SK-N-SH (cell line): ENCODE measurements at regions not wholly inside any gene's neighbourhood (a gene's known extent, or its start where the extent isn't known, plus 50 kb on each side); places are given as distances from the start of the nearest gene placed in this dataset.
"Not testable (repeated sequence)": the region's sequence is repeated elsewhere in the genome, so short reads cannot be mapped to it uniquely, and the experiment has no call there.

Source experiments
- CTCF ChIA-PET: fragments of 300-600, 350-600 bp; formaldehyde crosslinking; extraction: SDS; loops from one replicate; lab custom pipeline; 2021; lab: Yijun Ruan, JAX
- POLR2A ChIA-PET: fragments of 350-600 bp; sonication (Branson Sonifier 250); formaldehyde crosslinking; extraction: SDS; loops from one replicate; lab custom pipeline; 2020; ENCODE audit warnings: antibody characterized with exemption, inconsistent platforms; lab: Yijun Ruan, JAX
- DNase-seq: peaks from one replicate; pipeline ENCODE4 v3.0.0; 2012
- H2AFZ ChIP-seq: fragments of 200-600 bp; sonication (generic); 2 replicates; pipeline ENCODE4 v1.8.1; 2016; ENCODE audit warnings: antibody characterized with exemption, mild to moderate bottlenecking, low read depth
- H3F3A ChIP-seq: fragments of 200-600 bp; sonication (generic); replicated peaks from 2 replicates; pipeline ENCODE3; 2016; ENCODE audit warnings: antibody characterized with exemption, mild to moderate bottlenecking; ENCODE audit not compliant: insufficient read depth
- H3K27ac ChIP-seq, 2 experiments: fragments of 200-500 bp in 1 of 2; fragments of 200-600 bp in 1 of 2; sonication (Bioruptor generic) in 1 of 2; sonication (generic), shearing (Covaris generic) in 1 of 2; 2 replicates each; pipeline versions ENCODE4 v1.5.1 to v1.6.1; 2014 to 2016; ENCODE audit warnings: low read depth in 2 of 2, inconsistent platforms in 1 of 2, low read length in 1 of 2, mild to moderate bottlenecking in 1 of 2, mixed read lengths in 1 of 2
- H3K27me3 ChIP-seq: fragments of 200-600 bp; sonication (generic), shearing (Covaris generic); 2 replicates; pipeline ENCODE4 v1.6.1; 2016; ENCODE audit warnings: mixed run types; ENCODE audit not compliant: insufficient read depth
- H3K36me3 ChIP-seq, 2 experiments: fragments of 200-500 bp in 1 of 2; fragments of 200-600 bp in 1 of 2; sonication (Bioruptor generic) in 1 of 2; sonication (generic) in 1 of 2; replicated peaks in 1 of 2; 2 replicates each; pipeline versions ENCODE3 to v1.5.1; 2014 to 2016; ENCODE audit warnings: low read length in 1 of 2, mild to moderate bottlenecking in 1 of 2; ENCODE audit not compliant: insufficient read depth in 2 of 2, control insufficient read depth in 1 of 2
- H3K4me1 ChIP-seq, 2 experiments: fragments of 200-500 bp in 1 of 2; fragments of 200-600 bp in 1 of 2; sonication (Bioruptor generic) in 1 of 2; sonication (generic), shearing (Covaris generic) in 1 of 2; 2 replicates each; pipeline versions ENCODE4 v1.5.1 to v1.6.1; 2014 to 2016; ENCODE audit warnings: low read depth in 1 of 2, low read length in 1 of 2, mixed run types in 1 of 2; ENCODE audit not compliant: insufficient read depth in 2 of 2, control insufficient read depth in 1 of 2
- H3K4me2 ChIP-seq: fragments of 200-600 bp; sonication (generic), shearing (Covaris generic); 2 replicates; pipeline ENCODE4 v1.6.1; 2017; ENCODE audit warnings: mixed run types
- H3K4me3 ChIP-seq, 2 experiments: fragments of 200-500 bp in 1 of 2; fragments of 200-600 bp in 1 of 2; sonication (Bioruptor generic) in 1 of 2; sonication (generic), shearing (Covaris generic) in 1 of 2; 2 replicates each; pipeline versions ENCODE4 v1.5.1 to v1.8.1; 2014 to 2016; ENCODE audit warnings: low read depth in 2 of 2, inconsistent platforms in 1 of 2, low read length in 1 of 2, mild to moderate bottlenecking in 1 of 2, mixed read lengths in 1 of 2, moderate library complexity in 1 of 2
- H3K79me2 ChIP-seq: fragments of 200-600 bp; sonication (generic); 2 replicates; pipeline ENCODE4 v1.8.1; 2017; ENCODE audit warnings: mild to moderate bottlenecking; ENCODE audit not compliant: insufficient read depth
- H3K9ac ChIP-seq: fragments of 200-600 bp; sonication (generic); 2 replicates; pipeline ENCODE4 v1.6.1; 2017; ENCODE audit warnings: mixed run types
- H3K9me2 ChIP-seq: fragments of 200-600 bp; sonication (generic); 2 replicates; pipeline ENCODE4 v1.6.1; 2017; ENCODE audit warnings: mixed run types
- H3K9me3 ChIP-seq: fragments of 200-600 bp; sonication (generic); 2 replicates; pipeline ENCODE4 v1.6.1; 2017; ENCODE audit warnings: mixed run types, mild to moderate bottlenecking, moderate library complexity
- H4K20me1 ChIP-seq: fragments of 200-600 bp; sonication (generic); 2 replicates; pipeline ENCODE4 v1.6.1; 2017; ENCODE audit warnings: mild to moderate bottlenecking, mixed run types; ENCODE audit not compliant: insufficient read depth
- CHD2 ChIP-seq: fragments of 150-350 bp; IDR thresholded peaks from 2 replicates; pipeline ENCODE4 v1.6.1; 2018; ENCODE audit warnings: low read length; ENCODE audit not compliant: partially characterized antibody
- JUND ChIP-seq: IDR thresholded peaks from 2 replicates; pipeline ENCODE4 v1.4.0; 2012
- MEF2A ChIP-seq: IDR thresholded peaks from 2 replicates; pipeline ENCODE4 v1.4.0; 2012; ENCODE audit warnings: low read depth, borderline replicate concordance
- NFIC ChIP-seq: IDR thresholded peaks from 2 replicates; pipeline ENCODE4 v1.4.0; 2012; ENCODE audit warnings: borderline replicate concordance
- POLR2AphosphoS5 ChIP-seq: IDR thresholded peaks from 2 replicates; pipeline ENCODE4 v1.6.1; 2012; ENCODE audit warnings: low read depth, low read length
- TAF1 ChIP-seq: IDR thresholded peaks from 2 replicates; pipeline ENCODE4 v1.6.1; 2012; ENCODE audit warnings: low read depth, mild to moderate bottlenecking, low read length, moderate library complexity, borderline replicate concordance
- USF2 ChIP-seq: fragments of 150-350 bp; IDR thresholded peaks from 2 replicates; pipeline ENCODE4 v1.6.1; 2017; ENCODE audit warnings: antibody characterized with exemption, low read length, low read depth, borderline replicate concordance
- WGBS: methylation state at CpG from one replicate; pipeline ENCODE4 v1.1.6; 2017; ENCODE audit warnings: low lambda C conversion rate; 5-methylcytosine and 5-hydroxymethylcytosine counted together
- TF ChIP-seq, protein P1 (sequence below): IDR thresholded peaks from 2 replicates; pipeline ENCODE4; 2012
- TF ChIP-seq, protein P2 (sequence below): fragments of 200-600 bp; sonication (generic); IDR thresholded peaks from 2 replicates; pipeline ENCODE4 v1.6.1; 2017; ENCODE audit warnings: antibody characterized with exemption, mild to moderate bottlenecking, moderate library complexity
- TF ChIP-seq, protein P3 (sequence below): IDR thresholded peaks from 2 replicates; pipeline ENCODE4 v1.4.0; 2012; ENCODE audit warnings: low read depth, borderline replicate concordance

DNA sequence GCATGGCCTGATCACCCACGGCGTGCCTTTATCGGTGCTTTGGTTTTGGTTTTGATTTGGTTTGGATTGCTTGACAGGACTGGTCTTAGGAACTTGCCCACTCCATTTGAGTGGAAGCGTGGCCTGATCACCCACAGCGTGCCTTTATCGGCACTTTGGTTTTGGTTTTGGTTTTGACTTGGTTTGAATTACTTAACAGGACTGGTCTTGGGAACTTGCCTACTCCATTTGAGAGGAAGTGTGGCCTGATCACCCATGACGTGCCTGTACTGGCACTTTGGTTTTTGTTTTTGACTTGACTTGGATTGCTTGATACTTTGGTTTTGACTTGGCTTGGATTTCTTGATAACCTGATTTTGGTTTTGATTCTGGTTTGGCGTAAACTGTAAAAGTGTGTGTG lies 115.5 kb upstream of the PGR start:
- H3K36me3 ChIP-seq, H3K27me3 ChIP-seq, H3K4me3 ChIP-seq, H3K9ac ChIP-seq, CTCF ChIA-PET, H3K9me3 ChIP-seq, H3K4me1 ChIP-seq, POLR2A ChIA-PET, H3K9me2 ChIP-seq, H3F3A ChIP-seq, DNase-seq, H4K20me1 ChIP-seq, H3K4me2 ChIP-seq, H2AFZ ChIP-seq, H3K79me2 ChIP-seq, H3K27ac ChIP-seq: not testable (repeated sequence)
- WGBS = 14% methylated on average over 2 of the region's 8 CpGs

DNA sequence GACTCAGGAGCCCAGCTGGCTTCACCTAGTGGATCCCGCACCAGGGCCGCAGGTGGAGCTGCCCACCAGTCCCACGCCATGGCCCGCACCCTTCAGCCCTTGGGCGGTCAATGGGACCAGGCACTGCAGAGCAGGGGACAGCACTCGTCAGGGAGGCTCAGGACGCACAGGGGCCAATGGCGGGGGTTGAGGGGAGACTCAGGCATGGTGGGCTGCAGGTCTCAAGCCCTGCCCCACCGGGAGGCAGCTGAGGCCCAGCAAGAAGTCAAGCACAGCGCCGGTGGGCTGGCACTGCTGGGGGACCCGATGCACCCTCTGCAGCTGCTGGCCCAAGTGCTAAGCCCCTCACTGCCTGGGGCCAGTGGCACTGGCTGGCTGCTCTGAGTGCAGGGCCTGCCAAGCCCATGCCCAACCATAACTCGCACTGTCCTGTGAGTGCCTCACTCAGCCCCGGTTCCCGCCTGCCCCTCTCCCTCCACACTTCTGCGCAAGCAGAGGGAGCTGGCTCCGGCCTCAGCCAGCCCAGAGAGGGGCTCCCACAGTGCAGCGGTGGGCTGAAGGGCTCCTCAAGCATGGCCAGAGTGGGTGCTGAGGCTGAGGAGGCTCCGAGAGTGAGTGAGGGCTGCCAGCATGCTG lies 111.7 kb upstream of the PGR start:
- H3K36me3 ChIP-seq = no peaks in the 10 kb centered on the region
- TF ChIP-seq CHD2 = no peak
- TF ChIP-seq, protein P1, sequence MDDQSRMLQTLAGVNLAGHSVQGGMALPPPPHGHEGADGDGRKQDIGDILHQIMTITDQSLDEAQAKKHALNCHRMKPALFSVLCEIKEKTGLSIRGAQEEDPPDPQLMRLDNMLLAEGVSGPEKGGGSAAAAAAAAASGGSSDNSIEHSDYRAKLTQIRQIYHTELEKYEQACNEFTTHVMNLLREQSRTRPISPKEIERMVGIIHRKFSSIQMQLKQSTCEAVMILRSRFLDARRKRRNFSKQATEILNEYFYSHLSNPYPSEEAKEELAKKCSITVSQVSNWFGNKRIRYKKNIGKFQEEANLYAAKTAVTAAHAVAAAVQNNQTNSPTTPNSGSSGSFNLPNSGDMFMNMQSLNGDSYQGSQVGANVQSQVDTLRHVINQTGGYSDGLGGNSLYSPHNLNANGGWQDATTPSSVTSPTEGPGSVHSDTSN = no peak
- TF ChIP-seq POLR2AphosphoS5 = no peak
- TF ChIP-seq MEF2A = no peak
- no peak for TF ChIP-seq NFIC
- TF ChIP-seq, protein P2, sequence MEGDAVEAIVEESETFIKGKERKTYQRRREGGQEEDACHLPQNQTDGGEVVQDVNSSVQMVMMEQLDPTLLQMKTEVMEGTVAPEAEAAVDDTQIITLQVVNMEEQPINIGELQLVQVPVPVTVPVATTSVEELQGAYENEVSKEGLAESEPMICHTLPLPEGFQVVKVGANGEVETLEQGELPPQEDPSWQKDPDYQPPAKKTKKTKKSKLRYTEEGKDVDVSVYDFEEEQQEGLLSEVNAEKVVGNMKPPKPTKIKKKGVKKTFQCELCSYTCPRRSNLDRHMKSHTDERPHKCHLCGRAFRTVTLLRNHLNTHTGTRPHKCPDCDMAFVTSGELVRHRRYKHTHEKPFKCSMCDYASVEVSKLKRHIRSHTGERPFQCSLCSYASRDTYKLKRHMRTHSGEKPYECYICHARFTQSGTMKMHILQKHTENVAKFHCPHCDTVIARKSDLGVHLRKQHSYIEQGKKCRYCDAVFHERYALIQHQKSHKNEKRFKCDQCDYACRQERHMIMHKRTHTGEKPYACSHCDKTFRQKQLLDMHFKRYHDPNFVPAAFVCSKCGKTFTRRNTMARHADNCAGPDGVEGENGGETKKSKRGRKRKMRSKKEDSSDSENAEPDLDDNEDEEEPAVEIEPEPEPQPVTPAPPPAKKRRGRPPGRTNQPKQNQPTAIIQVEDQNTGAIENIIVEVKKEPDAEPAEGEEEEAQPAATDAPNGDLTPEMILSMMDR = no peak
- TF ChIP-seq, protein P3, sequence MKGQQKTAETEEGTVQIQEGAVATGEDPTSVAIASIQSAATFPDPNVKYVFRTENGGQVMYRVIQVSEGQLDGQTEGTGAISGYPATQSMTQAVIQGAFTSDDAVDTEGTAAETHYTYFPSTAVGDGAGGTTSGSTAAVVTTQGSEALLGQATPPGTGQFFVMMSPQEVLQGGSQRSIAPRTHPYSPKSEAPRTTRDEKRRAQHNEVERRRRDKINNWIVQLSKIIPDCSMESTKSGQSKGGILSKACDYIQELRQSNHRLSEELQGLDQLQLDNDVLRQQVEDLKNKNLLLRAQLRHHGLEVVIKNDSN = no peak
- no peak for TF ChIP-seq TAF1
- no peak for TF ChIP-seq JUND
- TF ChIP-seq USF2 = no peak
- TF ChIP-seq, all 33 proteins: peak for 0
- Histone ChIP-seq H3K27me3 (no peaks in the 10 kb centered on the region), H3K9ac (no peak overlapping the region), H2AFZ (no peak overlapping the region), H3K4me2 (no peak overlapping the region), H3K9me3 (no peaks in the 10 kb centered on the region), H3F3A (no peaks in the 10 kb centered on the region), H3K79me2 (no peaks in the 10 kb centered on the region), H3K4me1 (no peaks in the 10 kb centered on the region), H3K9me2 (no peaks in the 10 kb centered on the region), H3K27ac (no peak overlapping the region), H3K4me3 (no peak overlapping the region), H4K20me1 (no peaks in the 10 kb centered on the region)
- 0% methylated on average over 2 of the region's 19 CpGs for WGBS
- CTCF ChIA-PET = no interaction called here
- no peak for DNase-seq
- POLR2A ChIA-PET = no interaction called here

DNA sequence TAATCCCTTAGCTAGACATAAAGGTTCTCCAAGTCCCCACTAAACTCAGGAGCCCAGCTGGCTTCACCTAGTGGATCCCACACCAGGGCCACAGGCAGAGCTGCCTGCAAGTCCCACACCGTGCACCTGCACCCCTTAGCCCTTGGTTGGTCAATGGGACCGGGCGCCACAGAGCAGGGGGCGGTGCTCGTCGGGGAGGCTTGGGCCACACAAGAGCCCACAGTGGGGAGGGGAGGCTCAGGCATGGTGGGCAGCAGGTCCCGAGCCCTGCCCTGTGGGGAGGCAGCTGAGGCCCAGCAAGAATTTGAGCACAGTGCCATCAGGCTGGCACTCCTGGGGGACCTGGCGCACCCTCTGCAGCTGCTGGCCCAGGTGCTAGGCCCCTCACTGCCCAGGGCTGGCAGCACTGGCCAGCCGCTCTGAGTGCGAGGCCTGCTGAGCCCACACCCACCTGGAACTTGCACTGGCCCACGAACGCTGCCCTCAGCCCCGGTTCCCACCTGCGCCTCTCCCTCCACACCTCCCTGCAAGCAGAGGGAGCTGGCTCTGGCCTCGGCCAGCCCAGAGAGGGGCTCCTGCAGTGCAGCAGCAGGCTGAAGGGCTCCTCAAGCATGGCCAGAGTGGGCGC lies 101.7 kb upstream of the PGR start:
- H3K9ac ChIP-seq, H3K9me2 ChIP-seq, H2AFZ ChIP-seq, DNase-seq, H3K4me2 ChIP-seq, H3K79me2 ChIP-seq, H3K36me3 ChIP-seq, H3K4me3 ChIP-seq, CTCF ChIA-PET, H3K9me3 ChIP-seq, H3K4me1 ChIP-seq, H3F3A ChIP-seq, H3K27me3 ChIP-seq, H4K20me1 ChIP-seq, POLR2A ChIA-PET, H3K27ac ChIP-seq: not testable (repeated sequence)
- 12% methylated on average over 3 of the region's 16 CpGs for WGBS
